GM23338 (cell line): ENCODE measurements at regions not wholly inside any gene's neighbourhood (a gene's known extent, or its start where the extent isn't known, plus 50 kb on each side); places are given as distances from the start of the nearest gene placed in this dataset.

Source experiments
- CTCF ChIP-seq, 2 experiments: fragments of 200-600 bp in 1 of 2; sonication (generic) in 1 of 2; conservative IDR thresholded peaks; 2 replicates each; pipeline versions ENCODE4 v1.5.1 to v1.6.1; 2016 to 2017; ENCODE audit warnings: antibody characterized with exemption in 2 of 2, low read depth in 2 of 2, mild to moderate bottlenecking in 2 of 2, moderate library complexity in 1 of 2
- POLR2AphosphoS5 ChIP-seq: IDR thresholded peaks from 2 replicates; pipeline ENCODE4 v1.6.1; 2016; ENCODE audit warnings: antibody characterized with exemption, low read depth
- REST ChIP-seq: IDR thresholded peaks from one replicate; pipeline ENCODE4 v1.6.1; 2018; ENCODE audit warnings: antibody characterized with exemption; ENCODE audit not compliant: unreplicated experiment

GRCh38 chr14:97295108-97295710, 498.0 kb downstream of the VRK1 start:
- TF ChIP-seq CTCF (conservative IDR thresholded peaks at IDR 0.05; ENCODE audit: low read depth in 2 of 2) (no peak), POLR2AphosphoS5 (no peak), REST (no peak)
